Endothelial cell of umbilical vein (primary cell): ENCODE measurements at regions not wholly inside any gene's neighbourhood (a gene's known extent, or its start where the extent isn't known, plus 50 kb on each side); places are given as distances from the start of the nearest gene placed in this dataset.
"Not testable (repeated sequence)": the region's sequence is repeated elsewhere in the genome, so short reads cannot be mapped to it uniquely, and the experiment has no call there.

Source experiments
- BruUV-seq: library from RNA; stranded (reverse); fragments of 400-500 nt; replicated peaks from 2 replicates; lab custom pipeline; 2021; lab: Mats Ljungman, UMichigan
- CTCF ChIA-PET: fragments of 300-600, 350-600 bp; sonication (Branson Sonifier 250); formaldehyde crosslinking; loops from one replicate; lab custom pipeline; 2021; ENCODE audit warnings: antibody characterized with exemption, inconsistent platforms; lab: Charles Lee
- POLR2A ChIA-PET: fragments of 300-600, 350-600 bp; sonication (Branson Sonifier 250); formaldehyde crosslinking; loops from one replicate; lab custom pipeline; 2021; ENCODE audit warnings: antibody characterized with exemption, inconsistent platforms; lab: Charles Lee
- DNase-seq: peaks from one replicate; pipeline ENCODE4 v3.0.0-alpha.2; 2011; ENCODE audit warnings: low read depth, low spot score
- FAIRE-seq: peaks from 2 replicates; lab custom pipeline; 2011; peaks lifted over from hg19 to GRCh38; lab: Jason Lieb, UNC
- H2AFZ ChIP-seq: 2 replicates; pipeline ENCODE4 v1.6.0; 2012; ENCODE audit warnings: low read depth, low read length, control low read depth, inconsistent platforms
- H3K27ac ChIP-seq: 2 replicates; pipeline ENCODE4 v1.5.1; 2011; ENCODE audit warnings: low read depth, mild to moderate bottlenecking, control low read depth, low read length, moderate library complexity; ENCODE audit not compliant: insufficient read depth
- H3K27me3 ChIP-seq, 2 experiments: 2 replicates each; pipeline versions ENCODE4 v1.6.0 to v1.6.1; 2011; ENCODE audit warnings: low read length in 2 of 2, mixed read lengths in 1 of 2; ENCODE audit not compliant: control insufficient read depth in 2 of 2, insufficient read depth in 2 of 2
- H3K36me3 ChIP-seq, 2 experiments: 2 replicates in 1 of 2; 3 replicates in 1 of 2; pipeline ENCODE4 v1.5.1; 2011; ENCODE audit warnings: low read length in 2 of 2, mild to moderate bottlenecking in 1 of 2, moderate library complexity in 1 of 2; ENCODE audit not compliant: control insufficient read depth in 2 of 2, insufficient read depth in 2 of 2; ENCODE audit errors: extremely low read depth in 1 of 2
- H3K4me1 ChIP-seq: 3 replicates; pipeline ENCODE4 v1.5.1; 2011; ENCODE audit warnings: mild to moderate bottlenecking, low read length; ENCODE audit not compliant: control insufficient read depth, insufficient read depth; ENCODE audit errors: extremely low read depth
- H3K4me2 ChIP-seq: 2 replicates; pipeline ENCODE4 v1.6.1; 2011; ENCODE audit warnings: low read length, control low read depth, mixed read lengths; ENCODE audit not compliant: insufficient read depth
- H3K4me3 ChIP-seq, 3 experiments: fragments of 200-600 bp in 1 of 3; sonication (generic), shearing (Covaris generic) in 1 of 3; replicated peaks in 1 of 3; 2 replicates each; pipeline ENCODE4 v1.5.1; 2011 to 2016; ENCODE audit warnings: control low read depth in 3 of 3, low read length in 3 of 3, mild to moderate bottlenecking in 2 of 3, inconsistent platforms in 1 of 3, low read depth in 1 of 3, moderate library complexity in 1 of 3; ENCODE audit not compliant: insufficient read depth in 1 of 3
- H3K79me2 ChIP-seq: 2 replicates; pipeline ENCODE4 v1.6.0; 2012; ENCODE audit warnings: low read length, inconsistent platforms; ENCODE audit not compliant: control insufficient read depth, insufficient read depth
- H3K9ac ChIP-seq: replicated peaks from 2 replicates; pipeline ENCODE3; 2011; ENCODE audit warnings: low read length, control low read depth; ENCODE audit not compliant: insufficient read depth; ENCODE audit errors: extremely low read depth
- H3K9me1 ChIP-seq: replicated peaks from 3 replicates; pipeline ENCODE4 v1.6.0; 2011; ENCODE audit warnings: mild to moderate bottlenecking, low read length; ENCODE audit not compliant: control insufficient read depth, insufficient read depth; ENCODE audit errors: extremely low read depth
- H3K9me3 ChIP-seq: replicated peaks from 2 replicates; pipeline ENCODE4 v1.5.1; 2012; ENCODE audit warnings: low read length, inconsistent platforms; ENCODE audit not compliant: control insufficient read depth, insufficient read depth
- H4K20me1 ChIP-seq: replicated peaks from 2 replicates; pipeline ENCODE3; 2011; ENCODE audit warnings: mild to moderate bottlenecking, low read length; ENCODE audit not compliant: control insufficient read depth, insufficient read depth; ENCODE audit errors: extremely low read depth
- dilution Hi-C: fragments of 300-500 bp; cut with MboI; formaldehyde crosslinking; loops from one replicate; pipeline ENCODE4 v1.15.0; 2019; ENCODE audit warnings: low sequenced_read_pairs; ENCODE audit not compliant: extremely low pct_ligation_motif_present
- intact Hi-C: fragments of 100-400 bp; cut with micrococcal nuclease; formaldehyde crosslinking; loops from one replicate; pipeline ENCODE4 v1.10.0; 2022

DNA sequence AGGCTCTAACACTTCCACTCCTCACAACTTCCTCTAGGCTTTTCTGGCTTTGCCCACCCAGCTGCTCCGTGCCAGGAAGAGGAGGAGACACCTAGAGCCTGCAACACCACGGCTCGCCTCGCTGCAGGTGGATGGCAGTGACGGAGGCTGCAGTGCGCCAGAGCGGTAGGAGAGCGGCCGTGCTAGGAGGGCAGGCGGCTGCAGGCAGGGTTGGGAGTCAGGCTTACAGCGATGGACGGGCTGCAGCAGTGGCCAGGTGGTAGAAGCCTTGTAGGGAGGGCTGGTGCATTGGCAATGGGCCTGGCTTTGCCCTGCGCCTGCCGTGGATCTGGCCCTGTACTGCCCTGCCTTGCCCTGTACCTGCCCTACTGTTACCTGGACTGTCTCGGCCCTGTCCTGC is 4896.0 kb upstream of the OR11H1 start:
- H4K20me1 ChIP-seq, dilution Hi-C loops, H3K79me2 ChIP-seq, H3K36me3 ChIP-seq, H3K4me3 ChIP-seq, BruUV-seq, intact Hi-C loops, H2AFZ ChIP-seq, FAIRE-seq, H3K9ac ChIP-seq, H3K4me2 ChIP-seq, H3K27ac ChIP-seq, DNase-seq, H3K27me3 ChIP-seq, H3K9me3 ChIP-seq, POLR2A ChIA-PET, H3K4me1 ChIP-seq, CTCF ChIA-PET, H3K9me1 ChIP-seq: not testable (repeated sequence)

DNA sequence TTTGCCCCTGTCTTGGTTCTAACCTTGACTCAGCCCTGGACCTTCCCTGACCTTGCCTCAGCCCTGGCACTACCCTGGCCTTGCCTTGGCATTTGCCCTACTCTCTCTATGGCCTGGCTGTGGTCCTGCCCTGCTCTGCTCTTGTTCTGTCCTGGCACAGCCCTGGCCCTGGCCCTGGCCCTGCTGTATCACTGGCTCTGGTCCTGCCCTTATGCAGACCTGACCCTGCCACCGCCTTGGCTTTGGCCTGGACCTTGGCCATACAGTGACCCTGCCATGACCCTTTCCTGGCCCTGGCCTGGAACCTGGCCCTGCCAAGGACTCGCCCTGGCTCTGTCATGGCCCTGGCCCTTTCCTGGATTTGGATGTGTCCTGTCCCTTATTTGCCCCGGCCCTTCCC is 4892.7 kb upstream of the OR11H1 start:
- H3K9ac ChIP-seq, POLR2A ChIA-PET, H2AFZ ChIP-seq, FAIRE-seq, H3K27ac ChIP-seq, H3K27me3 ChIP-seq, BruUV-seq, H4K20me1 ChIP-seq, H3K79me2 ChIP-seq, H3K36me3 ChIP-seq, H3K4me3 ChIP-seq, CTCF ChIA-PET, dilution Hi-C loops, H3K9me3 ChIP-seq, intact Hi-C loops, DNase-seq, H3K4me2 ChIP-seq, H3K4me1 ChIP-seq, H3K9me1 ChIP-seq: not testable (repeated sequence)

DNA sequence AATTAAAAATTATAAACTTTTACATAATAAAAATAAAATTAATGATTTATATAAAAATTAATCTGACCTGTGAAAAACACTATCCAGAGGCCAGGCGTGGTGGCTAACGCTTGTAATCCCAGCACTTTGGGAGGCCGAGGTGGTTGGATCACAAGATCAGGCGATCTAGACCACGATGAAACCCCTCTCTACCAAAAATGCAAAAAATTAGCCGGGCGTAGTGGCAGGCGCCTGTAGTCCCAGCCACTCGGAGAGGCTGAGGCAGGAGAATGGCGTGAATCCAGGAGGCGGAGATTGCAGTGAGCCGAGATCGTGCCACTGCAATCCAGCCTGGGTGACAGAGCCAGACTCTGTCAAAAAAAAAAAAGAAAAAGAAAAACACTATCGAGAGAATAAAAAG is 4865.2 kb upstream of the OR11H1 start:
- intact Hi-C loops, dilution Hi-C loops, DNase-seq, H4K20me1 ChIP-seq, H3K36me3 ChIP-seq, H3K9ac ChIP-seq, H2AFZ ChIP-seq, H3K4me1 ChIP-seq, H3K79me2 ChIP-seq, H3K27me3 ChIP-seq, BruUV-seq, CTCF ChIA-PET, H3K9me3 ChIP-seq, POLR2A ChIA-PET, H3K4me3 ChIP-seq, H3K27ac ChIP-seq, H3K9me1 ChIP-seq, H3K4me2 ChIP-seq, FAIRE-seq: not testable (repeated sequence)

DNA sequence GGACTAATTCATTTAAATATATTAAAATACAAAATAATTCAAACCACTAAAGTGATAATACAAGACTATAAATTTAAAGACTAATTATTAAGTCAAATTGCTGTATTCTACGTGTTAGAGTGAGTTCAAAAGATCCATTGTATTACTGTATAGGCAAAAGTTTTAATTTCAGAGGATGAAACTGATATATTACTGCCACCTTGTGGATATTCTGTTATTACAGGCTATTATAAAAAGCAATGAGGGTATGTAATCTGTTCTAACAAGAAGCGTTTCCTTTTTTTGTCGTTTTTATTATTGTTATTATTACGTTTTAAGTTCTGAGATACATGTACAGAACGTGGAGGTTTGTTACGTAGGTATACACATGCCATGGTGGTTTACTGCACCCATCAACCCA is 4854.9 kb upstream of the OR11H1 start:
- H3K9ac ChIP-seq, CTCF ChIA-PET, H4K20me1 ChIP-seq, POLR2A ChIA-PET, H3K9me3 ChIP-seq, dilution Hi-C loops, H2AFZ ChIP-seq, H3K27ac ChIP-seq, FAIRE-seq, H3K4me2 ChIP-seq, H3K4me1 ChIP-seq, H3K27me3 ChIP-seq, BruUV-seq, H3K79me2 ChIP-seq, H3K9me1 ChIP-seq, H3K4me3 ChIP-seq, H3K36me3 ChIP-seq, DNase-seq, intact Hi-C loops: not testable (repeated sequence)
